K562 (cell line): ENCODE measurements at regions not wholly inside any gene's neighbourhood (a gene's known extent, or its start where the extent isn't known, plus 50 kb on each side); places are given as distances from the start of the nearest gene placed in this dataset.

ENCODE experiments used
- EZH2 ChIP-seq: IDR thresholded peaks from 2 replicates; pipeline ENCODE4 v1.6.1; 2012; ENCODE audit warnings: low read depth, mild to moderate bottlenecking, inconsistent platforms, low read length, borderline replicate concordance
- KLF6 ChIP-seq: fragments of 250-450 bp; sonication (Bioruptor Pico); IDR thresholded peaks from 2 replicates; pipeline ENCODE4 v1.4.0; 2020; ENCODE audit warnings: mild to moderate bottlenecking, moderate library complexity, borderline replicate concordance
- MAFK ChIP-seq: IDR thresholded peaks from 2 replicates; pipeline ENCODE4 v1.6.1; 2011; ENCODE audit warnings: low read length, improper control_type of control experiment
- POLR3G ChIP-seq: IDR thresholded peaks from 2 replicates; pipeline ENCODE4 v1.6.1; 2011; ENCODE audit not compliant: insufficient read length, insufficient replicate concordance; ENCODE audit errors: extremely low read depth
- RCOR1 ChIP-seq, 2 experiments: IDR thresholded peaks; 2 replicates each; pipeline ENCODE4 v1.6.1; 2012; ENCODE audit warnings: low read depth in 2 of 2, low read length in 2 of 2, borderline replicate concordance in 1 of 2, improper control_type of control experiment in 1 of 2
- SNAPC5 ChIP-seq: fragments of 250-450 bp; sonication (Bioruptor Pico); IDR thresholded peaks from 2 replicates; pipeline ENCODE4 v1.8.0; 2021; ENCODE audit warnings: moderate library complexity, mild to moderate bottlenecking, inconsistent platforms
- TEAD4 ChIP-seq, 2 experiments: sonication (generic) in 1 of 2; formaldehyde crosslinking in 1 of 2; IDR thresholded peaks; 2 replicates each; pipeline versions ENCODE4 v1.6.1 to v1.8.0; 2012 to 2022; ENCODE audit warnings: borderline replicate concordance in 1 of 2, inconsistent platforms in 1 of 2, low read length in 1 of 2, mild to moderate bottlenecking in 1 of 2, missing genetic modification reagents in 1 of 2
- TF ChIP-seq, protein P1 (sequence below), 3 experiments: IDR thresholded peaks in 2 of 3; conservative IDR thresholded peaks in 1 of 3; 2 replicates each; pipeline ENCODE4 v1.5.1; 2011 to 2012; ENCODE audit warnings: low read length in 3 of 3, mild to moderate bottlenecking in 3 of 3, control low read depth in 2 of 3, improper control_type of control experiment in 1 of 3, inconsistent platforms in 1 of 3, low read depth in 1 of 3, mixed read lengths in 1 of 3, moderate library complexity in 1 of 3; ENCODE audit not compliant: insufficient read depth in 2 of 3
- TF ChIP-seq, protein P2 (sequence below): fragments of 250-450 bp; sonication (Bioruptor Pico); IDR thresholded peaks from 2 replicates; pipeline ENCODE4 v1.5.0; 2020; ENCODE audit warnings: mild to moderate bottlenecking, borderline replicate concordance

GRCh38 chr7:50204581-50204980 lies 99.9 kb upstream of the IKZF1 start:
- TF ChIP-seq, protein P1, sequence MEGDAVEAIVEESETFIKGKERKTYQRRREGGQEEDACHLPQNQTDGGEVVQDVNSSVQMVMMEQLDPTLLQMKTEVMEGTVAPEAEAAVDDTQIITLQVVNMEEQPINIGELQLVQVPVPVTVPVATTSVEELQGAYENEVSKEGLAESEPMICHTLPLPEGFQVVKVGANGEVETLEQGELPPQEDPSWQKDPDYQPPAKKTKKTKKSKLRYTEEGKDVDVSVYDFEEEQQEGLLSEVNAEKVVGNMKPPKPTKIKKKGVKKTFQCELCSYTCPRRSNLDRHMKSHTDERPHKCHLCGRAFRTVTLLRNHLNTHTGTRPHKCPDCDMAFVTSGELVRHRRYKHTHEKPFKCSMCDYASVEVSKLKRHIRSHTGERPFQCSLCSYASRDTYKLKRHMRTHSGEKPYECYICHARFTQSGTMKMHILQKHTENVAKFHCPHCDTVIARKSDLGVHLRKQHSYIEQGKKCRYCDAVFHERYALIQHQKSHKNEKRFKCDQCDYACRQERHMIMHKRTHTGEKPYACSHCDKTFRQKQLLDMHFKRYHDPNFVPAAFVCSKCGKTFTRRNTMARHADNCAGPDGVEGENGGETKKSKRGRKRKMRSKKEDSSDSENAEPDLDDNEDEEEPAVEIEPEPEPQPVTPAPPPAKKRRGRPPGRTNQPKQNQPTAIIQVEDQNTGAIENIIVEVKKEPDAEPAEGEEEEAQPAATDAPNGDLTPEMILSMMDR (IDR thresholded peaks at IDR 0.05 in 2 of 3, conservative IDR thresholded peaks at IDR 0.05 in 1 of 3; ENCODE audit: insufficient read depth in 2 of 3, low read depth in 1 of 3, low read length in 3 of 3), result no peak
- TF ChIP-seq TEAD4 (IDR thresholded peaks at IDR 0.05; ENCODE audit: low read length) (no peak), TEAD4 (CRISPR knock-in tag; IDR thresholded peaks at IDR 0.05; ENCODE audit: borderline replicate concordance) (no peak), EZH2 (no peak), MAFK (no peak), SNAPC5 (CRISPR knock-in tag) (no peak), POLR3G (no peak), RCOR1 (IDR thresholded peaks at IDR 0.05; ENCODE audit: borderline replicate concordance in 1 of 2, low read depth in 2 of 2, low read length in 2 of 2) (no peak), KLF6 (CRISPR knock-in tag) (no peak)
- TF ChIP-seq, protein P2, sequence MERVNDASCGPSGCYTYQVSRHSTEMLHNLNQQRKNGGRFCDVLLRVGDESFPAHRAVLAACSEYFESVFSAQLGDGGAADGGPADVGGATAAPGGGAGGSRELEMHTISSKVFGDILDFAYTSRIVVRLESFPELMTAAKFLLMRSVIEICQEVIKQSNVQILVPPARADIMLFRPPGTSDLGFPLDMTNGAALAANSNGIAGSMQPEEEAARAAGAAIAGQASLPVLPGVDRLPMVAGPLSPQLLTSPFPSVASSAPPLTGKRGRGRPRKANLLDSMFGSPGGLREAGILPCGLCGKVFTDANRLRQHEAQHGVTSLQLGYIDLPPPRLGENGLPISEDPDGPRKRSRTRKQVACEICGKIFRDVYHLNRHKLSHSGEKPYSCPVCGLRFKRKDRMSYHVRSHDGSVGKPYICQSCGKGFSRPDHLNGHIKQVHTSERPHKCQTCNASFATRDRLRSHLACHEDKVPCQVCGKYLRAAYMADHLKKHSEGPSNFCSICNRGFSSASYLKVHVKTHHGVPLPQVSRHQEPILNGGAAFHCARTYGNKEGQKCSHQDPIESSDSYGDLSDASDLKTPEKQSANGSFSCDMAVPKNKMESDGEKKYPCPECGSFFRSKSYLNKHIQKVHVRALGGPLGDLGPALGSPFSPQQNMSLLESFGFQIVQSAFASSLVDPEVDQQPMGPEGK, result no peak
